ENCODE measurements at regions not wholly inside any gene's neighbourhood (a gene's known extent, or its start where the extent isn't known, plus 50 kb on each side); places are given as distances from the start of the nearest gene placed in this dataset.

DNA sequence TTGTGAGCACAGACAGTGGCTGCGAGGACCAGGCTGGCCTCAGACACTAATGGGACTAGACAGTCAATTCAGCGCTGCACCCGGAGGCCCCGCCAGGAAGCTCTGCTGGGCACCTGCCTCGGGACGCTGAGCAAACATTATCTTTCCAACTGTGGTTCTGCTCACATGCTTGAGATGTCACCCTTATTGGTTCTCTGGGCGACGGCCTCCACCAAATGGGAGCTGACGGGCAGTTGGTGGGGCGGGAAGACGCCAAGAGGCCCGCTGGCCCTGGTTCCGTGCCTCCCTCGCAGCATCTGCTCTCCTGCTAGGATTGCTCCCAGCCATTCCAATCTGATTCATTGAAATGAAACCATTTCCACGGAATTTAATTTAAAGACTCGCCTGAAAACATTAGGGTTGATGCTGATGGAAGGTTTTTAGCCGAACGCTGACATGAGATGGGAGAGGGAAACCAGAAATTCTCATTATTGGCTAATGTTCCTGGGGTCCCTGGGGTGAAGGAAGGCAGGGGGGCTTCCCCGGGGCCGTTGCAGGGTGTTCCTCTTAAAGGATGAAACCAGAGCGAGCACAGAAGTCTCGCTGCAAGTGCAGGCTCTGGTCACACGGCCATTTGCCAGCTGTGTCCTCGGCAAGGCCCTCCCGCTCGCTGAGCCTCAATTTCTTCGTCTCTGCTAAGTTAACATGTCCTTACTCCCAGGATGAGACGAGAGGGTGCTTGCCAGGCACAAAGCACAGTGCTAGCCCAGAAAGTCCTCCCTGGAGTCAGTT lies 512.2 kb downstream of the NPHP4 start:
- DNase-seq (no peak), ATAC-seq (no peak)
- Mint-ChIP-seq H3K27ac (no peak overlapping the region), H3K27me3 (peaks cover 3% of the 10 kb centered on the region), H3K4me3 (no peak overlapping the region), H3K9me3 (no peaks in the 10 kb centered on the region), H3K36me3 (ENCODE audit: low read depth) (no peaks in the 10 kb centered on the region), H3K4me1 (ENCODE audit: low read depth) (peaks cover 8% of the 10 kb centered on the region)
- ChIA-PET POLR2A (no interaction called here), CTCF (no interaction called here)
- TF ChIP-seq CTCF (IDR thresholded peaks at IDR 0.05): no peak
- intact Hi-C loops (cut with micrococcal nuclease): no loop called here

DNA sequence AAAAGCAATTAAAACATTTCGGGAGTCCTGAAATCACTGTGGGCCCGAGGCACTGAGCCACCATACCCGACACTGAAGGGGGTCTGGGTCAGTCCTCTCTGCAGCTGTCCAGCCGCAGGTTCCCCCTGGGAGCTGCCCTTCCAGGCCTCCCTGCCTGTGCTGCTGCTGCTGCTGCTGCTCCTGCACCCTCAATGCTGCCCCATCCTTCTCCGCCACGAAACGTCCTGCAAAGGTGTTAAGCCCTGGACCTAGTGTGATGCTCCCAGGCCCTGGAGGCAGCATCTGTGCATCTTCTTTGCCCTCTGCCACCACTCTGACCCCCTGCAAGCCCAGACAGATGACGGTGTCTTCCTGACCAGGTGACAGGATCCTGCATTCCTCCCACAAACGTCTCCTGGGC lies 513.3 kb downstream of the NPHP4 start:
- CTCF ChIA-PET: no interaction called here
- Mint-ChIP-seq H3K4me3 (no peak overlapping the region), H3K36me3 (ENCODE audit: low read depth) (no peaks in the 10 kb centered on the region), H3K9me3 (no peaks in the 10 kb centered on the region), H3K27me3 (peaks cover 3% of the 10 kb centered on the region), H3K27ac (no peak overlapping the region), H3K4me1 (ENCODE audit: low read depth) (peaks cover 8% of the 10 kb centered on the region)
- DNase-seq (no peak), ATAC-seq (no peak)
- intact Hi-C loops (cut with micrococcal nuclease): no loop called here
- POLR2A ChIA-PET: no interaction called here
- no peak for TF ChIP-seq CTCF (IDR thresholded peaks at IDR 0.05)

DNA sequence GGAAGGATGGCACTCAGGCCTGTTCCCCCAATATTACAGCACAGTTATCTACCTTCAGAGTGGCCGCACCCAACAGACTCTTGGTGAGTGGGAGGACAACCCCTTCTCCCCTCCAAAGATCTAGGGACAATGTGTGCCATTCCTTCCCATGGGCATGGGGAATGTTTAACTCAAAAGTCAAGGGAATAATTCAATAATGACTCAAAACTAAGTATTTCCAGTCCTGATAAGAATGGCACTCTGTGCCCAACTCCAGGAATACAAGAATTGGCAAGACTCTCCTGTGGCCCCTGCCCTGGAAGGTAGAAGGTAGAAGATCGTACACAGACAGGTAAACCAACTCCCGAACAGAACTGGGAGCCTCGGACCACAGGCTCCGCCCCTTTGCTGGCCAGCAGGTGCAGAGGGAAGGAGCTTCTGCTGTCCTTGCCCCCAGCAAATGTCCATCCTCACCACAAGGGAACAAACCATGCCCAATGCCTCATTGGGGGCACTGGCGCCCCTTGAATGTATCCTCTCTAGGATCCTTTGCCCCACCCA lies 514.0 kb downstream of the NPHP4 start:
- no peak overlapping the region for H3K27ac Mint-ChIP-seq
- H3K36me3 Mint-ChIP-seq (ENCODE audit: low read depth): no peaks in the 10 kb centered on the region
- TF ChIP-seq CTCF (IDR thresholded peaks at IDR 0.05): no peak
- peaks cover 3% of the 10 kb centered on the region for H3K27me3 Mint-ChIP-seq
- peaks cover 8% of the 10 kb centered on the region for H3K4me1 Mint-ChIP-seq (ENCODE audit: low read depth)
- intact Hi-C loops (cut with micrococcal nuclease): no loop called here
- POLR2A ChIA-PET: no interaction called here
- H3K4me3 Mint-ChIP-seq: no peak overlapping the region
- DNase-seq: no peak
- H3K9me3 Mint-ChIP-seq: no peaks in the 10 kb centered on the region
- ATAC-seq: no peak
- CTCF ChIA-PET: no interaction called here

- Mint-ChIP-seq H3K4me1 (ENCODE audit: low read depth) (peaks cover 6% of the 10 kb centered on the region), H3K27ac (no peak overlapping the region), H3K9me3 (no peaks in the 10 kb centered on the region), H3K36me3 (ENCODE audit: low read depth) (no peaks in the 10 kb centered on the region), H3K27me3 (peaks cover 3% of the 10 kb centered on the region), H3K4me3 (no peak overlapping the region)
- no peak for TF ChIP-seq CTCF (IDR thresholded peaks at IDR 0.05)
- CTCF ChIA-PET: no interaction called here
- DNase-seq: no peak
- no peak for ATAC-seq
- POLR2A ChIA-PET: no interaction called here
- intact Hi-C loops (cut with micrococcal nuclease): no loop called here
Measured at GRCh38 chr1:5477716-5478115, 514.5 kb downstream of the NPHP4 start.

GRCh38 chr1:5475572-5475971 lies 516.7 kb downstream of the NPHP4 start:
- Mint-ChIP-seq H3K4me3 (no peak overlapping the region), H3K4me1 (ENCODE audit: low read depth) (no peaks in the 10 kb centered on the region), H3K9me3 (no peaks in the 10 kb centered on the region), H3K27me3 (peaks cover 3% of the 10 kb centered on the region), H3K36me3 (ENCODE audit: low read depth) (no peaks in the 10 kb centered on the region), H3K27ac (no peak overlapping the region)
- ATAC-seq (no peak), DNase-seq (no peak)
- no peak for TF ChIP-seq CTCF (IDR thresholded peaks at IDR 0.05)
- POLR2A ChIA-PET: no interaction called here
- CTCF ChIA-PET: no interaction called here
- intact Hi-C loops (cut with micrococcal nuclease): no loop called here

All from activated CD8-positive, alpha-beta T cell treated with anti-CD3 and anti-CD28 coated beads for 36 hours (primary cell).